Adrenal gland (tissue), 9 donors: ENCODE measurements at regions not wholly inside any gene's neighbourhood (a gene's known extent, or its start where the extent isn't known, plus 50 kb on each side); places are given as distances from the start of the nearest gene placed in this dataset.

ENCODE experiments used
- DNase-seq, 7 donors: peaks; one replicate each; pipeline ENCODE4 v3.0.0-alpha.2; 2019 to 2020
- H3K27ac ChIP-seq, 5 donors: fragments of 200-600 bp; sonication (generic) in 4 of 5; 1 replicate in 3 of 5; 2 replicates in 2 of 5; pipeline versions ENCODE4 v1.5.1 to v1.8.0; 2016 to 2020; ENCODE audit warnings: mild to moderate bottlenecking in 1 of 5
- H3K27me3 ChIP-seq: fragments of 200-600 bp; 2 replicates; pipeline ENCODE4 v1.8.0; 2021
- H3K36me3 ChIP-seq, 2 donors: fragments of 200-600 bp; replicated peaks in 1 of 2; 1 replicate in 1 of 2; 2 replicates in 1 of 2; pipeline versions ENCODE4 v1.5.1 to v1.8.0; 2018 to 2022
- H3K4me1 ChIP-seq, 2 donors: fragments of 200-600 bp; replicated peaks in 1 of 2; 1 replicate in 1 of 2; 2 replicates in 1 of 2; pipeline versions ENCODE4 v1.5.1 to v1.8.0; 2018 to 2021
- H3K4me3 ChIP-seq, 4 donors: fragments of 200-600 bp; sonication (generic) in 3 of 4; one replicate each; pipeline ENCODE4 v1.5.1; 2016 to 2018
- H3K9me3 ChIP-seq, 3 donors: fragments of 200-600 bp; sonication (generic) in 1 of 3; replicated peaks in 1 of 3; 1 replicate in 2 of 3; 2 replicates in 1 of 3; pipeline versions ENCODE4 v1.5.1 to v1.8.0; 2016 to 2021
- CTCF ChIP-seq, 6 experiments: fragments of 450-650 bp in 4 of 6; fragments of 200-600 bp in 2 of 6; sonication (generic) in 1 of 6; IDR thresholded peaks; 1 replicate in 5 of 6; 2 replicates in 1 of 6; pipeline versions ENCODE4 v1.5.1 to v1.8.0; 2016 to 2021; ENCODE audit warnings: antibody characterized with exemption in 6 of 6, mild to moderate bottlenecking in 2 of 6, moderate library complexity in 1 of 6
- POLR2A ChIP-seq, 2 donors: fragments of 450-650 bp; IDR thresholded peaks; one replicate each; pipeline ENCODE4 v1.6.1; 2017; ENCODE audit warnings: antibody characterized with exemption in 2 of 2, mild to moderate bottlenecking in 2 of 2, moderate library complexity in 1 of 2
- WGBS, 4 donors: extraction: QIAGEN DNeasy Blood & Tissue Kit in 2 of 4; methylation state at CpG; one replicate each; pipeline versions ENCODE4 v1.1.5 to v1.1.7; 2013 to 2017; 5-methylcytosine and 5-hydroxymethylcytosine counted together
- intact Hi-C, 2 donors: fragments of 100-400 bp; cut with DNase I; formaldehyde crosslinking; loops; one replicate each; pipeline versions ENCODE4 v1.14.1 to v1.15.0; 2022 to 2023
- donor health status: healthy with polysubstance abuse.
- donor health status: Bipolar disorder and iron deficiency.
- donor health status: DM: yes; HTN: yes; CAD: no.
- donor health status: DM: no; HTN: no; CAD: no.
- donor health status: DM: no; HTN: no; CAD: no.

GRCh38 chr11:90414221-90414620, 191.4 kb upstream of the CHORDC1 start:
- Histone ChIP-seq H3K27me3 (no peaks in the 10 kb centered on the region), H3K9me3 (no peaks in the 10 kb centered on the region), H3K4me3 (no peak overlapping the region), H3K27ac (no peak overlapping the region), H3K36me3 (no peaks in the 10 kb centered on the region), H3K4me1 (no peaks in the 10 kb centered on the region)
- intact Hi-C loops: no loop called here
- DNase-seq: no peak
- WGBS, 4 donors: 75 to 89% (median 76%) methylated on average over 2 of the region's 2 CpGs
- no peak for TF ChIP-seq CTCF (IDR thresholded peaks at IDR 0.05)
- TF ChIP-seq POLR2A (IDR thresholded peaks at IDR 0.05): no peak

- no peak for TF ChIP-seq CTCF (IDR thresholded peaks at IDR 0.05)
- Histone ChIP-seq H3K4me1 (no peaks in the 10 kb centered on the region), H3K4me3 (no peak overlapping the region), H3K36me3 (no peaks in the 10 kb centered on the region), H3K9me3 (no peaks in the 10 kb centered on the region), H3K27me3 (no peaks in the 10 kb centered on the region), H3K27ac (no peak overlapping the region)
- intact Hi-C loops: no loop called here
- DNase-seq: no peak
These were observed 184.5 kb upstream of the CHORDC1 start for GRCh38 chr11:90407350-90407749.

GRCh38 chr11:90392692-90393091, 169.8 kb upstream of the CHORDC1 start:
- no peak for DNase-seq
- H3K27me3 ChIP-seq: no peaks in the 10 kb centered on the region
- 76 to 90% (median 82%) methylated on average over 1 of the region's 1 CpG for WGBS, 4 donors
- no peak for TF ChIP-seq CTCF (IDR thresholded peaks at IDR 0.05)
- TF ChIP-seq POLR2A (IDR thresholded peaks at IDR 0.05): no peak
- no peak overlapping the region for H3K4me3 ChIP-seq
- no peaks in the 10 kb centered on the region for H3K9me3 ChIP-seq
- H3K4me1 ChIP-seq: no peaks in the 10 kb centered on the region
- intact Hi-C loops: no loop called here
- no peaks in the 10 kb centered on the region for H3K36me3 ChIP-seq
- H3K27ac ChIP-seq: no peak overlapping the region

GRCh38 chr11:90391756-90392155, 168.9 kb upstream of the CHORDC1 start:
- H3K27me3 ChIP-seq: no peaks in the 10 kb centered on the region
- H3K4me1 ChIP-seq: no peaks in the 10 kb centered on the region
- WGBS, 4 donors: 63 to 76% (median 69%) methylated on average over 6 to 7 of the region's 7 CpGs
- H3K4me3 ChIP-seq: no peak overlapping the region
- H3K9me3 ChIP-seq: no peaks in the 10 kb centered on the region
- H3K27ac ChIP-seq: no peak overlapping the region
- no peak for TF ChIP-seq CTCF (IDR thresholded peaks at IDR 0.05)
- TF ChIP-seq POLR2A (IDR thresholded peaks at IDR 0.05): no peak
- no peaks in the 10 kb centered on the region for H3K36me3 ChIP-seq
- intact Hi-C loops: no loop called here
- no peak for DNase-seq
